Neutrophil (primary cell): ENCODE measurements at regions not wholly inside any gene's neighbourhood (a gene's known extent, or its start where the extent isn't known, plus 50 kb on each side); places are given as distances from the start of the nearest gene placed in this dataset.
"Not testable (repeated sequence)": the region's sequence is repeated elsewhere in the genome, so short reads cannot be mapped to it uniquely, and the experiment has no call there.

Experiments used
- H3K27ac ChIP-seq: fragments of 200-600 bp; sonication (generic); 2 replicates; pipeline ENCODE4 v1.5.1; 2016; ENCODE audit warnings: mild to moderate bottlenecking, moderate library complexity
- H3K27me3 ChIP-seq: fragments of 200-600 bp; sonication (generic); 2 replicates; pipeline ENCODE4 v1.6.0; 2016; ENCODE audit warnings: mild to moderate bottlenecking
- H3K36me3 ChIP-seq: fragments of 200-600 bp; sonication (generic); 2 replicates; pipeline ENCODE4 v1.5.1; 2017
- H3K4me1 ChIP-seq, 2 experiments: fragments of 200-600 bp in 1 of 2; sonication (generic) in 1 of 2; 1 replicate in 1 of 2; 2 replicates in 1 of 2; pipeline versions ENCODE4 v1.5.1 to v1.6.1; 2013 to 2016; ENCODE audit warnings: low read depth in 1 of 2, low read length in 1 of 2, mild to moderate bottlenecking in 1 of 2, moderate library complexity in 1 of 2; ENCODE audit not compliant: control insufficient read depth in 1 of 2, insufficient read depth in 1 of 2
- H3K4me3 ChIP-seq, 2 experiments: fragments of 200-600 bp in 1 of 2; sonication (generic) in 1 of 2; 1 replicate in 1 of 2; 2 replicates in 1 of 2; pipeline ENCODE4 v1.5.1; 2013 to 2016; ENCODE audit warnings: low read depth in 1 of 2, low read length in 1 of 2, mild to moderate bottlenecking in 1 of 2, moderate library complexity in 1 of 2
- H3K9me3 ChIP-seq: fragments of 200-600 bp; sonication (generic); 2 replicates; pipeline ENCODE4 v1.5.1; 2016
- CTCF ChIP-seq: fragments of 200-600 bp; sonication (generic); IDR thresholded peaks from 2 replicates; pipeline ENCODE4 v1.5.1; 2016; ENCODE audit warnings: antibody characterized with exemption

- H3K4me3 ChIP-seq = no peak overlapping the region
- no peaks in the 10 kb centered on the region for H3K27me3 ChIP-seq
- H3K36me3 ChIP-seq = no peaks in the 10 kb centered on the region
- H3K9me3 ChIP-seq = no peaks in the 10 kb centered on the region
- no peak for TF ChIP-seq CTCF
- H3K27ac ChIP-seq = no peak overlapping the region
- H3K4me1 ChIP-seq = no peaks in the 10 kb centered on the region
Measured at GRCh38 chr4:152054731-152055130, 293.9 kb upstream of the GATB start.

DNA sequence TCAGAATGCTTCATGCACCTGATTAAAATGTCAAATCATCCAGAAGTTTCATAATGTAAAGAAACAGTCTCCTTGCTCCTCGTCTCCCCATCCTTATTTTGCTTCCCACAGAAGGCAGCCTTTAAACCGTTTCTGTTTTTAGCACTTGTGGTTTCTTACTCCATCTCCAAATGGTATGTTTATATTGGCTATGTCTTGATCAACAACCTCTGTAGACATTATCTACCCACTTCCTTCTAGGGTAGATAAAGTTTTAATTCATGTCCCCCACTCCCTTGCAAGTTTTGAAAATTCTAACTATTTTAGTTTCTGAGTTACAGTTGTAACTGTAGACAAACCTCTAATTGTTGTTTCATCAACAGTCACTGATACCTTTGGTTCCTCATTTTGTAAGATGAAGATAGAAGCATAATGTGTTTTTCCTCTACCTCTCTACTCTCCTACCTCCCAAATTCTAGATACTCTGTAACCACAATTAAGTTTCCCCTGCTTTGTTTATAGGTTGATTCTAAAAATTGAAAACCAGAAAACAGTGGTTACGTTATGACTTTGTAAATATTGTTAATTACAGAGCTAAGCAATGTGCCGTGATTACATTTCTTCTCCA, 291.7 kb upstream of the GATB start:
- H3K4me1 ChIP-seq = no peaks in the 10 kb centered on the region
- no peak for TF ChIP-seq CTCF
- no peak overlapping the region for H3K27ac ChIP-seq
- no peak overlapping the region for H3K4me3 ChIP-seq
- no peaks in the 10 kb centered on the region for H3K36me3 ChIP-seq
- peaks cover 6% of the 10 kb centered on the region for H3K27me3 ChIP-seq
- H3K9me3 ChIP-seq = no peaks in the 10 kb centered on the region

- not testable (repeated sequence) for H3K9me3 ChIP-seq, H3K4me1 ChIP-seq, H3K36me3 ChIP-seq, H3K27ac ChIP-seq, H3K4me3 ChIP-seq
- peaks cover 17% of the 10 kb centered on the region for H3K27me3 ChIP-seq
Measured at GRCh38 chr4:152051332-152051731, 290.5 kb upstream of the GATB start.

DNA sequence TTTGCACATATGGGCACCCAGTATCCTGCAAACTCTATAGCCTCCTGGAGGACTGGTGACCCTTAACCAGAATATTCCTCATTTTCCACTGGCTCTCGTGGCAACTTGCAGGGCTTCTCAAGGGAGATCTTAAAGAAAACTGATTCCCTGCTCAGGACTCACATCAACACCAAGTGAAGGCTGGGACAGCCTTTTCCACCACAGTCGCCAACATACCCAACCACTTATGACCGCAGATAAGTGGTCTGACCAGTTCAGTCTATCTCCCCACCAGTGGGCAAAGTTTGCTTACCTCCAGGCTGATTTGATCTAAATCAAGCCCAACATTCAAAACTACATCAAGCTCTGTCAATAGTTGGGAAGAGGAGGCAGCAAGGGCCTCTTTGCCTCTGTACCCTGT, 289.3 kb upstream of the GATB start:
- Histone ChIP-seq H3K9me3 (no peaks in the 10 kb centered on the region), H3K4me1 (peaks cover 0 to 8% of the 10 kb centered on the region in 2 experiments), H3K4me3 (no peak overlapping the region), H3K36me3 (no peaks in the 10 kb centered on the region), H3K27ac (no peak overlapping the region), H3K27me3 (peaks cover 29% of the 10 kb centered on the region)
- TF ChIP-seq CTCF = no peak

DNA sequence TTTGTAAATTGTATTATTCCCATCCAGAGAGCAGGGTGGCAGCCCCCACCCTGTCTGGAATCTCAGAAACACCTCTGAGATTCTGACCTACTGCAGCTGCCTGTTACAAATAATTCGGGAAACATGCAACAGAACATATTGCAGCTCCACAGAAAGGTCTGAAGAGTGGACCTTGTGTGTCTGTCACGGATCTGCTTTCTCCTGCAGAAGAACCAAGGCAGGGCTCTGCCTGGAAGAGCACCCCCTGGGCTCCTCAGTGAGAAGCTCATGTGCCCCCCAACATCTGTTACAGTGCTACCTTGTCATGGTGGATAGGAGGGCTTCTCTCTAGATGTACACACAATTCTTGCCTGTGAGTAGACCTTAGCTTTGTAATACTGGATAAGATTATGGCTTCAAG, 286.6 kb upstream of the GATB start:
- no peak overlapping the region for H3K27ac ChIP-seq
- no peak overlapping the region for H3K4me3 ChIP-seq
- H3K4me1 ChIP-seq = peaks cover 0 to 8% of the 10 kb centered on the region in 2 experiments
- H3K36me3 ChIP-seq = no peaks in the 10 kb centered on the region
- H3K9me3 ChIP-seq = no peaks in the 10 kb centered on the region
- H3K27me3 ChIP-seq = peaks cover 43% of the 10 kb centered on the region
- no peak for TF ChIP-seq CTCF

- no peak for TF ChIP-seq CTCF
- no peak overlapping the region for H3K27ac ChIP-seq
- no peak overlapping the region for H3K4me3 ChIP-seq
- no peaks in the 10 kb centered on the region for H3K9me3 ChIP-seq
- H3K27me3 ChIP-seq = peaks cover 43% of the 10 kb centered on the region
- peaks cover 0 to 8% of the 10 kb centered on the region in 2 experiments for H3K4me1 ChIP-seq
- no peaks in the 10 kb centered on the region for H3K36me3 ChIP-seq
Measured at GRCh38 chr4:152045807-152046571, 285.2 kb upstream of the GATB start.
